Activated CD4-positive, alpha-beta memory T cell treated with anti-CD3 and anti-CD28 coated beads for 36 hours (primary cell): ENCODE measurements at regions not wholly inside any gene's neighbourhood (a gene's known extent, or its start where the extent isn't known, plus 50 kb on each side); places are given as distances from the start of the nearest gene placed in this dataset.

ENCODE experiments used
- CTCF ChIA-PET: fragments of 350-600 bp; sonication (Branson Sonifier 250); formaldehyde crosslinking; loops from one replicate; lab custom pipeline; 2021; ENCODE audit warnings: antibody characterized with exemption, inconsistent platforms; lab: Charles Lee
- POLR2A ChIA-PET: fragments of 350-600 bp; sonication (Branson Sonifier 250); formaldehyde crosslinking; loops from one replicate; lab custom pipeline; 2021; ENCODE audit warnings: antibody characterized with exemption; lab: Charles Lee
- DNase-seq: peaks from one replicate; pipeline ENCODE4 v3.0.0-alpha.2; 2020
- H3K27ac Mint-ChIP-seq: one replicate; pipeline ENCODE4 v1.8.0; 2021; ENCODE audit warnings: mixed read lengths
- H3K27me3 Mint-ChIP-seq: one replicate; pipeline ENCODE4 v1.8.0; 2021; ENCODE audit warnings: mixed read lengths
- H3K36me3 Mint-ChIP-seq: one replicate; pipeline ENCODE4 v1.8.0; 2021; ENCODE audit warnings: mixed read lengths
- H3K4me1 Mint-ChIP-seq: one replicate; pipeline ENCODE4 v1.8.0; 2021; ENCODE audit warnings: low read depth, mixed read lengths
- H3K4me3 Mint-ChIP-seq: one replicate; pipeline ENCODE4 v1.8.0; 2021; ENCODE audit warnings: mild to moderate bottlenecking, mixed read lengths
- H3K9me3 Mint-ChIP-seq: one replicate; pipeline ENCODE4 v1.8.0; 2021; ENCODE audit warnings: mixed read lengths
- intact Hi-C: fragments of 100-400 bp; cut with micrococcal nuclease; formaldehyde crosslinking; loops from one replicate; pipeline ENCODE4 v1.15.1; 2023

DNA sequence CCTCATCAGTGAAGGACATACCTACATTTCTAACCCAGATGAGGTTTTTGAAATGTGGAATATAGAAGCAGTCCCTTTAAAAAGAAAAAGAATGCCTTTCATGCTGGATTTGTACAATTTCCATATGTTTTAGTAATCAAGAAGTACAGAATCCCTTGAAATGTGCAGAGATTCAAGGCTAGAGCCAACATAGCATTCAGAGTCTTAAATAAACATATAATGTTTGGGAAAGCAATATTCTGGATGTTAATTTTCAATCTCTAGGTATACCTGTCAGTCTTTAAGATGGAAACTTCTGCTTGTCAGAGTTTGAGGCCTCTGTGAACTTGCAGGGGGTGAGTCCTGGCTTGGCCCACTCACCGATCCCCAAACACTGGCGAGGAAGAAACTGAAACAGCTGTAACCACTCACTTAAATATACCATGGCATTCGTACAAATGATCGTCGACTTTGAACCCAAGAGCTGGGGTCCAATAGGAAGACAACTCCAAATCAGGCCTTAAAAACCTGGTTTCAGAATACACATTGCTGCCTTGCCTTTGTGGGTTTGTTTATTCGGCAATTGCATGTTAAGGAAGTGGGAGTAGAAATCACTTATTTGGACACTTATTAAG, 132.8 kb upstream of the NCK2 start:
- no peak for DNase-seq
- ChIA-PET CTCF (interaction anchor here (0.6 to 1.7 kb wide), 2 partner anchors 35 to 65 kb away, joined by 4 to 6 read pairs; no protein-coding TSS in a partner anchor), POLR2A (no interaction called here)
- no peaks in the 10 kb centered on the region for H3K9me3 Mint-ChIP-seq
- no peak overlapping the region for H3K4me3 Mint-ChIP-seq
- H3K4me1 Mint-ChIP-seq = no peaks in the 10 kb centered on the region
- intact Hi-C loops = no loop called here
- no peak overlapping the region for H3K27ac Mint-ChIP-seq
- H3K27me3 Mint-ChIP-seq = no peaks in the 10 kb centered on the region
- H3K36me3 Mint-ChIP-seq = no peaks in the 10 kb centered on the region

DNA sequence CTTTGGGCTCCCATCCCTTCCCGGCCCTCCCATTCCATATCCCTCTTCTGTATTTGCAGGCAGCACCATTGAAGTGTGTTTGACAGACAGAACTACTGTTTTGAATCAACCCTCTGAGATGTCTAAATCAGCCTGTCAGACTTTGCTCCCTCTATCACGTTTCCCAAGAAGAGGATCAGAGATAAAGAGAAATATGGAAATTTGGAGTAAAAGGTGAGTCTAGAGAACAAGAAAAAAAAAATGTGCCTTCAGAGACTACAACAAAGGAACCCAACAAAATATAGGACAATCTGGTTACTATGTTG, 133.4 kb upstream of the NCK2 start:
- H3K9me3 Mint-ChIP-seq = no peaks in the 10 kb centered on the region
- ChIA-PET POLR2A (no interaction called here), CTCF (no interaction called here)
- no peaks in the 10 kb centered on the region for H3K36me3 Mint-ChIP-seq
- DNase-seq = no peak
- H3K27ac Mint-ChIP-seq = no peak overlapping the region
- no peaks in the 10 kb centered on the region for H3K27me3 Mint-ChIP-seq
- intact Hi-C loops = no loop called here
- no peak overlapping the region for H3K4me3 Mint-ChIP-seq
- no peaks in the 10 kb centered on the region for H3K4me1 Mint-ChIP-seq

DNA sequence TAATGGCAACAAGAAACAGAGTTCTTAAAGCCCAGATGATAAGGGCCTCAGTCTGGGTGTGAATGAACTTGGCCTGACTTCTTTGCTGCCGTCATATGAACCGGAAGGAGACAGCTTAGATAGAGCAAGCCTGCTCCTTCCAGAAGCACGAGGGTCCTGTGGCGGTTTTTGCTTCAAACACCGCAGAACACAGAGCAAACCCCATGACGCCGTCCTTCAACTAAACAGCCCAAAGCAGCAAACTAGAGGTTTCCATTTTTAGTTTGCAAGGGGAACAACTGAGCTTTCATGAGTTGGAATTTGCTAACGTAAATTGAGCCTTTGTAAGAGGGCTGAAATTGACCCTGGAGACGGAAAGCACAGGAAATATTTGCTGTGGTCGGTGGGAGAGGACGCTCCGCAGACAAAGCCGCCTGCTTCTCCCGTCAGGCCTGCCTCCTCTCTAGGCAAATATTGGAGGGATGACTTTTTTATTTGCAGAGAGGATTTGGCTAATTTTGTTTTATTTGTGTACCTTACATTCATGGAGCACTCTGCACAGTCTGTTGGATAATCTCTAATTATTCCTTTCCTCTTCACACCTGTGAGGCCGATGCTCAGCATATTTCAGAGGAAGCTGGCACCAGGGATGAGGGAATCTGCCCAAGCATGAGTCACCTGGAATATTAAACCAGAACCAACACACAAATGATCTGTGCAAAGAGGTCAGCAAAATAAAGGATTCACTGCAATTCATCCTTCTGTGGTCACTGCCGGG, 134.0 kb upstream of the NCK2 start:
- CTCF ChIA-PET = no interaction called here
- POLR2A ChIA-PET = no interaction called here
- intact Hi-C loops = no loop called here

DNA sequence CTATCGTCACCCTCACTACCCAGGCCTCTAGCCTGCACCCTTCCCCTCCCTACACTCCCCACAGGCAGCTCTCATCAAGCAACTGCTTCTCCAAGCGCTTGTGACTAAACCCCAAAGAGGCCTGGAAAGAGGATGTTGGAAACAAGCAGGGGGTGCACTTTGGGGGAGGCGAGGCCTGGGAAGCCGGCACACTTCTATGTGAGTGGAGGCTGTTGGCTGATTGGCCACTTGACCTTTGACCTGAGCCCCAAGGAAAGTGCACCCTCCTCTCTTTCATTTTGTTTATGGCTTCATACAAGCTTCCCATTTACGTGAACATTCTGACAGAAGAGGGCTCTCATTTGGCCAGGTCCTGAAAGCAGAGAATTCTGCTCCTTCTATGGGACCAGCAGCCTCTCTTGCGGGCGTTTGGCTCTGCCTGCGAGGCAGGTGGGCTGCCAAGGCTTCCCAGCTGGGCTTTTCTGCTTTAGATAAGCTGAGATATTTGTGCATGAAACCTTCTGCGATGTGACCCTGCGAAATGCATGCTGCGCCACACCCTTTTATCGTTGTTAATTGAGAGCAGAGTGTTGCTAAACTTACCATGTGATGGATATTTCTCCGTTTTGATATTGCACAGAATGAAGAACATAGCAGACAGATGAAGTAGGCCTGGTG, 134.8 kb upstream of the NCK2 start:
- intact Hi-C loops = no loop called here
- Mint-ChIP-seq H3K4me1 (no peaks in the 10 kb centered on the region), H3K27me3 (no peaks in the 10 kb centered on the region), H3K36me3 (no peaks in the 10 kb centered on the region), H3K9me3 (no peaks in the 10 kb centered on the region), H3K4me3 (no peak overlapping the region), H3K27ac (no peak overlapping the region)
- DNase-seq = no peak
- POLR2A ChIA-PET = no interaction called here
- CTCF ChIA-PET = no interaction called here

More for the DNA sequence above, 134.0 kb upstream of the NCK2 start:
- no peaks in the 10 kb centered on the region for H3K36me3 Mint-ChIP-seq
- no peaks in the 10 kb centered on the region for H3K9me3 Mint-ChIP-seq
- DNase-seq = no peak
- no peak overlapping the region for H3K27ac Mint-ChIP-seq
- H3K4me1 Mint-ChIP-seq = no peaks in the 10 kb centered on the region
- H3K4me3 Mint-ChIP-seq = no peak overlapping the region
- no peaks in the 10 kb centered on the region for H3K27me3 Mint-ChIP-seq

- ChIA-PET CTCF (no interaction called here), POLR2A (no interaction called here)
- H3K4me3 Mint-ChIP-seq = no peak overlapping the region
- H3K27ac Mint-ChIP-seq = no peak overlapping the region
- H3K36me3 Mint-ChIP-seq = no peaks in the 10 kb centered on the region
- intact Hi-C loops = no loop called here
- no peaks in the 10 kb centered on the region for H3K4me1 Mint-ChIP-seq
- H3K27me3 Mint-ChIP-seq = no peaks in the 10 kb centered on the region
- H3K9me3 Mint-ChIP-seq = no peaks in the 10 kb centered on the region
- DNase-seq = no peak
Observed at GRCh38 chr2:105607920-105608504, 136.7 kb upstream of the NCK2 start.

GRCh38 chr2:105606081-105606480, 138.6 kb upstream of the NCK2 start:
- intact Hi-C loops = no loop called here
- CTCF ChIA-PET = no interaction called here
- POLR2A ChIA-PET = no interaction called here
- H3K27me3 Mint-ChIP-seq = no peaks in the 10 kb centered on the region
- H3K27ac Mint-ChIP-seq = no peak overlapping the region
- no peak for DNase-seq
- H3K4me3 Mint-ChIP-seq = no peak overlapping the region
- no peaks in the 10 kb centered on the region for H3K4me1 Mint-ChIP-seq
- no peaks in the 10 kb centered on the region for H3K36me3 Mint-ChIP-seq
- H3K9me3 Mint-ChIP-seq = no peaks in the 10 kb centered on the region

DNA sequence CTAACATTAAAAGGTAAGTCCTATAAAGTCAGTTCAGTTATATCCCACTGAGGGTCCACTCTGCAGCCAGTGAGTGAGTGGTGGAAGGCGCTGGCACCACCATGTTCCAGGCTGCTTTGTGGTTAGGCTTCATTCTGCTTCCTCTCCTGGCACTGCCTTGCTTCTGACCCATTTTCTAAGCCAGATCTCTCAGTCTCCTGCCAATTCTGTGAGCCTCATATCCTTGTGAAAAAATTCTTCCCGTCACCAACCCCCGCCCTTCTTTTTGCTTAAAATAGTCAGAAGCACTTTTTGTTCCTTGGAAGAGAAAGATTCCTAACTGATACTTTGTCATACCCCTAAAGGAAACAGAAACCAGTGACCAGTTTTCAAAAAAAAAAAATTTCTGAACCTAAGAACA, 139.8 kb upstream of the NCK2 start:
- no peak overlapping the region for H3K4me3 Mint-ChIP-seq
- CTCF ChIA-PET = no interaction called here
- H3K27me3 Mint-ChIP-seq = no peaks in the 10 kb centered on the region
- H3K4me1 Mint-ChIP-seq = no peaks in the 10 kb centered on the region
- intact Hi-C loops = no loop called here
- no peaks in the 10 kb centered on the region for H3K9me3 Mint-ChIP-seq
- no peaks in the 10 kb centered on the region for H3K36me3 Mint-ChIP-seq
- no peak for DNase-seq
- H3K27ac Mint-ChIP-seq = no peak overlapping the region
- POLR2A ChIA-PET = no interaction called here

DNA sequence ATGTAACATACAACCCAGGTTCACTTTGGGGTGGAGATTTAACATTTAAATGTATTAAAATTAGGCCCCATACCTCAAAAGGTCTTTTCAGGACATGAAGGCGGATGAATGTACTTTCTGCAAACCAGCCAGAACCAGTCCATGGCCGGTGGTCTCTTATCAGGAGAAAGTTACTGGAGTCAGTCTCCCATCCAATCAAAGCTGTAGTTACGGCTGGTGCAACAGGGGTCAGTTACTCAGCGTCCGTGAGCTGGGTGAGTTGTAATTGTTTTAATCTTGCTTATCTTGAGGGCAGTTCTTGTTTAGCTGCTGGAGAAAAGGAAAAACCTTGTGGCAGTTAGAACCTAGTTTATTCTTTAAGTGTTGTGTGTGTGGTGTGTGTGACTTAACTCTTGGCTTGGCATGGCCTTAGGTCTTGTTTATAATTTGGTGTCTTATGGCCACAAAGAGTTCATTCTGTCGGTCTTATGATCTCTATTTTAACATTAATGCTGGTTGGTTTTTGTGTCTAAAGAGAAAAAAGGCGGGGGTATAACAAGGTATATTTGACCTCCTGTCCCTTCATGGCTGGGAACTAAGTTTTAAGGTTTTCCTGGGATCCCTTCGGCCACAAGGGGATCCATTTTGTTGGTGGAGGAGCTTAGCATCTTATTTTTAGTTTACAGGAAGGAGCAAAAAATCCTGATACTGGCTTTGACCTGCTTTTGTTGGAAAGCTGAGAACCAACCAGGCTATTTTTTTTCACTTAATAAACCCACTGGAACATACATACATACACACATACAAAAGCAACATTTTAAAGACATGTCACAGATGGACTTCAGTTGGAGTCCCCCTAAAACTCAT, 143.5 kb upstream of the NCK2 start:
- POLR2A ChIA-PET = no interaction called here
- Mint-ChIP-seq H3K27me3 (no peaks in the 10 kb centered on the region), H3K36me3 (no peaks in the 10 kb centered on the region), H3K9me3 (no peaks in the 10 kb centered on the region), H3K4me1 (no peaks in the 10 kb centered on the region), H3K4me3 (no peak overlapping the region), H3K27ac (no peak overlapping the region)
- CTCF ChIA-PET = no interaction called here
- DNase-seq = no peak
- intact Hi-C loops = no loop called here

DNA sequence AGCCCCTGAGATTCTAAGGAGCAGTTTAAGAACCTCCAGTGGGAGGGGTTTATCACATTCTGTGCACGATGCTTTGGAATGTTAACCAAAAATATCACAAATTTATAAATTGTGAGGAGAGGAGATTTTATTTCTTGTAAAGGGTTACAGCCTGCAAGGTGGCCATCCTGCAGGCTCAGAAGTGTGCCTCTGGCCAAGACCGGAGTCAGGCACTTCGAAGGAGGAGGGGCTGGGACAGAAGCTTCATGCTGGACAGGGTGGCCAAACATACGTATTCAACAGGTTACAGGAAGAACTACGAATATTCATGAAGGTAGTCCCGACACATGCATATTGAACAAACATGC, 144.1 kb upstream of the NCK2 start:
- Mint-ChIP-seq H3K36me3 (no peaks in the 10 kb centered on the region), H3K27ac (no peak overlapping the region), H3K4me3 (no peak overlapping the region), H3K4me1 (no peaks in the 10 kb centered on the region), H3K27me3 (no peaks in the 10 kb centered on the region), H3K9me3 (no peaks in the 10 kb centered on the region)
- DNase-seq = no peak
- intact Hi-C loops = no loop called here
- CTCF ChIA-PET = no interaction called here
- POLR2A ChIA-PET = no interaction called here

DNA sequence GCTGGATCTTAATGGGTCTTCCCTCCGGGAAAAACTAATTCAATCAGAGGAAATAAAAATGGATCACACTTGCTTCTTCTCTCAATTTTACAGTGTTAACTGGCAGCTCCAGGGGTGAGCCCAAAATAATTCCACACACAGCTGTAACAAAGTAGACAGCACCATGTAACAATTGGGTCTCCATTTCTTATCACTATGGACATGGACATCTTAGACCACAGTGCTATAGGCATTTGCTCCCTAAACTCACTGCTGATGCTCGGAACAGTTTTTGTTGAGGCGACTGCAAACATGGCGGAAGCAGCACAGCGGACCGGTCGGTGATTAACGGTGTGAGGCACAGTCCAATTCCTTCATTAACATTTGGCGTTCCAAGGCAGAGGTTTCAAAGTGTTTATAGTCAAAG, 144.7 kb upstream of the NCK2 start:
- CTCF ChIA-PET = no interaction called here
- H3K27ac Mint-ChIP-seq = no peak overlapping the region
- POLR2A ChIA-PET = no interaction called here
- no peak overlapping the region for H3K4me3 Mint-ChIP-seq
- DNase-seq = no peak
- H3K4me1 Mint-ChIP-seq = no peaks in the 10 kb centered on the region
- no peaks in the 10 kb centered on the region for H3K9me3 Mint-ChIP-seq
- intact Hi-C loops = no loop called here
- H3K27me3 Mint-ChIP-seq = no peaks in the 10 kb centered on the region
- no peaks in the 10 kb centered on the region for H3K36me3 Mint-ChIP-seq

DNA sequence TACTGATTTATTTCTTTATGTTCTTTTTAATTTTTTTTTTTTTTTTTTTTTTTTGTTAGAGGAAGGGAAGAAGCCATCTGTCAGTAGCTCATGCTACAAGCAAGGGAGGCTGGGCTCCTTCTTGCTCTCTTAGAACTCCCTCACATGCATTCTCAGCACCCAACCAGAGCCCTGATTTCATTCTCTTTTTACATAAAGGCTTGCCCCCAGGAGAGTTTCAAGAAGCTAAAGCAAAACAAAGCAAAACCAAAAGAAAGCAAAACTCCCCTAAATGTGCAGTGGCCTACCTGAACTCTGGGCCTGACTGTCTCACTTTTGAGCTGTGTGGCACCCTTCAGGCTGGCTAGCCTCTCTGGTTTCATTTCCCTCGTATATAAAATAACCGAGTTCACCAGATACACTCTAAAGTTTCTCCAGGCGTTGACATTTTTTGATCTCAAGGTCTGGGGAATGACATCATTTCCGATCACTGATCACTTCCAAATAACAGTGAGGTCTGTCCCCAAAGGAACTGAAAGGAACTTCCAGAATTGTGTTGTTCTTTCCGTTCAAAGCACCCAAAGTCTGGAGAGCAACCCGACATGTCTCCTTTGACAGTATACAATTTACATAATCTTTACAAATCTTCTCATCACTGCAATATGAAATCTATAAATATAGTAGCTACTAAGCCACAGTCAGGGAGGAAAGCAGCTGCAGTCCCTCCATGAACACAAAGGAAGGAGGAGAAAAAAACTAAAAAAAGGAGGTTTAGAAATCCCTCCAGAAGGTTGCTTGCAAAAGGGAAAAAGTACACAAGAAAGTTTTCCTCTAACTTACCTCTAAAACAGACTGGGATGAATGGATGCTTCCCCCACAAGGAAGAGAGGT, 145.6 kb upstream of the NCK2 start:
- intact Hi-C loops = no loop called here
- CTCF ChIA-PET = interaction anchor here (0.6 kb wide), 1 partner anchor 293 kb away, joined by 3 read pairs; no protein-coding TSS in a partner anchor
- no peaks in the 10 kb centered on the region for H3K36me3 Mint-ChIP-seq
- DNase-seq = no peak
- no peaks in the 10 kb centered on the region for H3K27me3 Mint-ChIP-seq
- H3K27ac Mint-ChIP-seq = no peak overlapping the region
- H3K4me3 Mint-ChIP-seq = no peak overlapping the region
- H3K4me1 Mint-ChIP-seq = no peaks in the 10 kb centered on the region
- POLR2A ChIA-PET = no interaction called here
- H3K9me3 Mint-ChIP-seq = no peaks in the 10 kb centered on the region
